Brain microvascular endothelial cell (primary cell): ENCODE measurements at regions not wholly inside any gene's neighbourhood (a gene's known extent, or its start where the extent isn't known, plus 50 kb on each side); places are given as distances from the start of the nearest gene placed in this dataset.
A peak's percentile ranks its signal among the peaks of the same experiment; 100 is the strongest.

Source experiments
- DNase-seq: peaks from one replicate; pipeline ENCODE4 v3.0.0-alpha.2; 2020
- H3K27ac ChIP-seq: fragments of 250-450 bp; sonication (Bioruptor Pico); 2 replicates; pipeline ENCODE4 v1.5.1; 2020; ENCODE audit warnings: mild to moderate bottlenecking, moderate library complexity
- H3K27me3 ChIP-seq: fragments of 250-450 bp; sonication (Bioruptor Pico); replicated peaks from 2 replicates; pipeline ENCODE4 v1.5.1; 2020; ENCODE audit warnings: mild to moderate bottlenecking
- H3K36me3 ChIP-seq: fragments of 250-450 bp; sonication (Bioruptor Pico); replicated peaks from 2 replicates; pipeline ENCODE4 v1.5.1; 2020; ENCODE audit warnings: mild to moderate bottlenecking
- H3K4me3 ChIP-seq: 2 replicates; pipeline ENCODE4 v1.5.1; 2011; ENCODE audit warnings: low read depth, mild to moderate bottlenecking, control low read depth, low read length, moderate library complexity
- CTCF ChIP-seq: IDR thresholded peaks from 2 replicates; pipeline ENCODE4 v1.5.1; 2011; ENCODE audit warnings: low read depth, mild to moderate bottlenecking, moderate library complexity, low read length, control low read depth, inconsistent platforms; ENCODE audit errors: missing control alignments
- in situ Hi-C: cut with HindIII; loops from 2 replicates; pipeline ENCODE4 v1.10.0; 2017; ENCODE audit warnings: low sequenced_read_pairs, low pct_ligation_motif_present

GRCh38 chr1:98232678-98233077 is 311.8 kb upstream of the DPYD start:
- in situ Hi-C loops, result no loop called here
- no peak overlapping the region for H3K4me3 ChIP-seq
- no peak overlapping the region for H3K27ac ChIP-seq
- H3K27me3 ChIP-seq, result no peaks in the 10 kb centered on the region
- no peaks in the 10 kb centered on the region for H3K36me3 ChIP-seq
- DNase-seq, result no peak
- TF ChIP-seq CTCF, result no peak

- no peak for DNase-seq
- H3K36me3 ChIP-seq, result no peaks in the 10 kb centered on the region
- TF ChIP-seq CTCF, result no peak
- H3K27me3 ChIP-seq, result no peaks in the 10 kb centered on the region
- in situ Hi-C loops, result no loop called here
- no peak overlapping the region for H3K4me3 ChIP-seq
- H3K27ac ChIP-seq, result no peak overlapping the region
Observed at GRCh38 chr1:98222706-98223105, 301.9 kb upstream of the DPYD start.

- H3K27ac ChIP-seq, result no peak overlapping the region
- no peaks in the 10 kb centered on the region for H3K27me3 ChIP-seq
- H3K36me3 ChIP-seq, result no peaks in the 10 kb centered on the region
- TF ChIP-seq CTCF, result no peak
- peak; percentile 39 for DNase-seq
- H3K4me3 ChIP-seq, result no peak overlapping the region
- in situ Hi-C loops, result no loop called here
Observed at GRCh38 chr1:98221923-98222322, 301.1 kb upstream of the DPYD start.

GRCh38 chr1:98217601-98218000 is 296.8 kb upstream of the DPYD start:
- Histone ChIP-seq H3K4me3 (no peak overlapping the region), H3K27me3 (no peaks in the 10 kb centered on the region), H3K36me3 (no peaks in the 10 kb centered on the region), H3K27ac (no peak overlapping the region)
- no peak for TF ChIP-seq CTCF
- in situ Hi-C loops, result no loop called here
- no peak for DNase-seq

GRCh38 chr1:98216304-98216703 is 295.5 kb upstream of the DPYD start:
- no peak for TF ChIP-seq CTCF
- H3K4me3 ChIP-seq, result no peak overlapping the region
- DNase-seq, result no peak
- H3K27ac ChIP-seq, result no peak overlapping the region
- in situ Hi-C loops, result no loop called here
- H3K36me3 ChIP-seq, result no peaks in the 10 kb centered on the region
- H3K27me3 ChIP-seq, result no peaks in the 10 kb centered on the region

- Histone ChIP-seq H3K27ac (no peak overlapping the region), H3K27me3 (no peaks in the 10 kb centered on the region), H3K36me3 (no peaks in the 10 kb centered on the region), H3K4me3 (peak overlapping the region; percentile 6)
- in situ Hi-C loops, result no loop called here
- no peak for TF ChIP-seq CTCF
- no peak for DNase-seq
Observed at GRCh38 chr1:98211271-98211845, 290.5 kb upstream of the DPYD start.
